ENCODE measurements at regions not wholly inside any gene's neighbourhood (a gene's known extent, or its start where the extent isn't known, plus 50 kb on each side); places are given as distances from the start of the nearest gene placed in this dataset.

DNA sequence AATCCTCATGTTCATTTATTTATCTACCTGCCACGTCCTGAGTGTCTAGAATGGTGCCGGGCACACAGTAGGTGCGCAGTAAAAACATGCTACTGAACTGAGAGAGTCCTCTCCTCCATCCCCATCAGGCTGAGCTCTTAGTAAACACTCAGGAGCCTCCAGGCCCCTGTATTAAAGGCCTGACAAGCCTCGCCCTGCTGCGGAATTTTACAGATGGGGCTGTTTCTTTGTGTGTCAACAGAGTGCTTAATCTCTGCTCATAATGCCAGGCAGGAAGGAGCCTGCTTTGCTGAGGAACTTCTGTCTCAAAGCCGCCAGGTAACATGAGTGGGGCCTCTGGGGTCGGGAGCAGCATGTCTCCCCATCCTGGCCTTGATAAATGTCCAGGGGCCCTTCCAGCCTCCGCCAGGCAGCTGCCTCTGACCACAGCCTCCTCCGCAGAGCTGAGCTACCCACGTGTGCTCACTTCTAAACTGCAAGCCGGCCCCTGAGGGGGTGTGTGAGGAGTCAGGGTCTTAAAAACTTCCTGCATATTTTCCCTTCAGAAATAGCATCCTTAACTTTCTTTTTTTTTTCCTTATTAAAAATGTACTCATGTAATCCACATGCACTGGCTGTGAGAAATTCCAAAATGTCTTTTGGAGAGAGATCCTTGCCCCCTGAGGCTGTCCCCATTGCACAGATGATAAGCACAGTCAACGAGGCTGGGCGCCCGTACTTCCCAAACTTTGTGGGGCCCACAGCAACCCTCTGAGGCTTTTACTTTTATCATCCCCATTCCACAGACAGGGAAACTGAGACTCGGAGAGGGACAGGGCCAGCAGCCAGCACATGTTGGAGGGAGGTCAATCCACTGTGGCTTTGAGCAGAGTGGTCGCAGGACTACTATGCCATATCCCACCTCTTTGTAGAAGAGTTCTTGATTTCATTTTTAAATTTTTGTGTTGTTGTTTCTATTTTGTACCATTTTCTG is 116.0 kb upstream of the NCOR2 start:
- DNase-seq (ENCODE audit: low read depth), result no peak
- H3K4me3 ChIP-seq (ENCODE audit: low read depth, low read length), result no peak overlapping the region
- TF ChIP-seq, protein P1, sequence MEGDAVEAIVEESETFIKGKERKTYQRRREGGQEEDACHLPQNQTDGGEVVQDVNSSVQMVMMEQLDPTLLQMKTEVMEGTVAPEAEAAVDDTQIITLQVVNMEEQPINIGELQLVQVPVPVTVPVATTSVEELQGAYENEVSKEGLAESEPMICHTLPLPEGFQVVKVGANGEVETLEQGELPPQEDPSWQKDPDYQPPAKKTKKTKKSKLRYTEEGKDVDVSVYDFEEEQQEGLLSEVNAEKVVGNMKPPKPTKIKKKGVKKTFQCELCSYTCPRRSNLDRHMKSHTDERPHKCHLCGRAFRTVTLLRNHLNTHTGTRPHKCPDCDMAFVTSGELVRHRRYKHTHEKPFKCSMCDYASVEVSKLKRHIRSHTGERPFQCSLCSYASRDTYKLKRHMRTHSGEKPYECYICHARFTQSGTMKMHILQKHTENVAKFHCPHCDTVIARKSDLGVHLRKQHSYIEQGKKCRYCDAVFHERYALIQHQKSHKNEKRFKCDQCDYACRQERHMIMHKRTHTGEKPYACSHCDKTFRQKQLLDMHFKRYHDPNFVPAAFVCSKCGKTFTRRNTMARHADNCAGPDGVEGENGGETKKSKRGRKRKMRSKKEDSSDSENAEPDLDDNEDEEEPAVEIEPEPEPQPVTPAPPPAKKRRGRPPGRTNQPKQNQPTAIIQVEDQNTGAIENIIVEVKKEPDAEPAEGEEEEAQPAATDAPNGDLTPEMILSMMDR (IDR thresholded peaks at IDR 0.05; ENCODE audit: insufficient read depth, low read depth, low read length, missing control alignments), result no peak

DNA sequence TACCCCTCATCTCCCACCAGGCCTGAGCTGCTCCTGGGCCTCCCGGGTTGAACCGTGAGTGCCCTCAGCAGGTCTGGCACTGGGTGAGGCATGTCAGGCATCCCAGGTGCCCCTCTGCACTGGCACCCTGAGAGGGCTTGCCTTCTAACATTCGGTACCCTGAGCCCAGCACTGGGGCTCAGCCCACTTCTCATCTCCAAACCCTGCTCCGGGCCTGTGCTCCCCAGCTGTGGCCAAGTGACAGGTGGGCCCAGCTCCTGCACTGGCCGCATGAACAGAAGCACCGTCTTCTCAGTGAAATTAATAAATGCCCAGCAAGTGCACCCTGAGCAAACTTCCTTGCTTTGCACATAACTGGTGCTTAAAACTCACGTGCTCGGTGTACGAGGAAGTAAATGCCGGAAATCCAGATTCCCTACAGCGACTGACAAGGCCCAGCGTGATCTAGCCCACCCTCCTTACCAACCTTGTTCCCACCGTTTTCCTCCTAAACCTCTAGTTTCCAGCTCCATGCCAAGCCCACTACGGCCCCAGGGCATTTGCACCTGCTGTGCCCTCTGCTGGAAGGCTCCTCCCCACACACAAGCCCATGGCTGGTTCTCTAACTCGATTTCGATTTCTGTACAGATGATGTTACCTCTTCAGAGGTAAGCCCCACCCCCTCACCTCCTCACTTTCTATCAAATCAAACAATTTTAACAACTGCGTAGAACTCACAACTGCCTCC is 115.2 kb upstream of the NCOR2 start:
- TF ChIP-seq, protein P1 (IDR thresholded peaks at IDR 0.05; ENCODE audit: insufficient read depth, low read depth, low read length, missing control alignments), result no peak
- H3K4me3 ChIP-seq (ENCODE audit: low read depth, low read length), result no peak overlapping the region
- DNase-seq (ENCODE audit: low read depth), result no peak

DNA sequence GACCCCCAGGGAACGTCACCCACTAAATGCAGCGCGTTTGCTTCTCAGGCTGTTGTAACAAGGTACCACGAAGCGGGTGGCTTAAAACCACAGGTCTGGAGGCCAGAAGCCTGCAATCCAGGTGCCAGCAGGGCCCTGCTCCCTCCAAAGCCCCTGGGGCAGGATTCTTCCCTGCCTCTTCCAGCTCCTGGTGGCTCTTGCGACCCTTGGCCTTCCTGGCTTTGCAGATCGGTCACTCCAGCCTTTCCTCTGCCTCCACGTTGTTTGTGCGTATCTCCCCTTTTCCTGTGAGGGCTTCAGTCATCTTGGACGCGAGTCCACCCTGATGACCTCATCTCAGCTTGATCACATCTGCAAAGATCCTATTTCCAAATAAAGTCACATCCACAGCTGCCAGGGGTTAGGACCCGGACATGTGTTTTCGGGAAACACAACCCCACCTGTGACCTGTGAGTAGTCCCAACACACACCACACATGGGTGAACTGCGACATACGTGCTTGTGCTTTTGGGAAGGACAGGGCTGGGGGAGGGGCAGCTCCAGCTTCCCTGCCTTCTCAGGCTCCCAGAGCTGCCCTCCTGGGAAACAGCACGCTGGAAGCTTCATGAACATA is 114.5 kb upstream of the NCOR2 start:
- DNase-seq (ENCODE audit: low read depth), result no peak
- TF ChIP-seq, protein P1 (IDR thresholded peaks at IDR 0.05; ENCODE audit: insufficient read depth, low read depth, low read length, missing control alignments), result no peak
- H3K4me3 ChIP-seq (ENCODE audit: low read depth, low read length), result no peak overlapping the region

DNA sequence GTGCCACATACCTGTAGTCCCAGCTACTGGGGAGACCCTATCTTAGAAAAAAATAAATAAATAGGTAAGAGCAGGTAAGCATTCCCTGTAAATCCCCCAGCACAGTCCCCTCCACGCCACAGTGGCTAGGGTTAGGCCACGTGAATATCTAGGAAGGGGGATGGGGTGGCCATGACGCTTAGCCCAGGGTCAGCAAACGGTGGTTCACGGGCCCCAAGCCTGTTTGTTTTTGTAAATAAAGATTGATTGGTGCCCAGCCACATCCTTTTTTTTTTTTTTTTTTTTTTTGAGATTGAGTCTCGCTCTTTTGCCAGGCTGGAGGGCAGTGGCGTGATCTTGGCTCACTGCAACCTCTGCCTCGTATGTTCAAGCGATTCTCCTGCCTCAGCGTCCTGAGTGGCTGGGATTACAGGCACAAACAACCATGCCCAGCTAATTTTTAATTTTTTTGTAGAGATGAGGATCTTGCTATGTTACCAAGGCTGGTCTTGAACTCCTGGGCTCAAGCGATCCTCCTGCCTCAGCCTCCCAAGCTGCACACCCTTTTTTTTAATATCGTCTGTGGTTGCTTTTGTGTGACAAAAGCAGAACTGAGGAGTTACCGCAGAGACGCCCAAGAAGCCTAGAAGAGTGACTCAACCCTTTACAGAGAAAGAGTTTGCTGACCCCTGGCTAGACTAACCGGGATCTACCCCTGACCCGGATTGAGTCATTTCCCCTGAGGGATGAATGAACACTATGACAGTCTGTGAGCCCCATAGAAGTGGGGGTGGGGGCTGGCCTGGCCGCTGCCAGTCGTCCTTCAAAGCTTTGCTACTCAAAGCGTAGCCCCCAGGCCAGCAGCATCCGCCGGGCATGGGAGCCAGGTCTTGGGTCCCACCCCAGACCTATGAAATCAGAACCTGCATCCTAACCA is 113.7 kb upstream of the NCOR2 start:
- TF ChIP-seq, protein P1 (IDR thresholded peaks at IDR 0.05; ENCODE audit: insufficient read depth, low read depth, low read length, missing control alignments), result peak; percentile 32
- peak; percentile 83 for DNase-seq (ENCODE audit: low read depth)
- H3K4me3 ChIP-seq (ENCODE audit: low read depth, low read length), result no peak overlapping the region

DNA sequence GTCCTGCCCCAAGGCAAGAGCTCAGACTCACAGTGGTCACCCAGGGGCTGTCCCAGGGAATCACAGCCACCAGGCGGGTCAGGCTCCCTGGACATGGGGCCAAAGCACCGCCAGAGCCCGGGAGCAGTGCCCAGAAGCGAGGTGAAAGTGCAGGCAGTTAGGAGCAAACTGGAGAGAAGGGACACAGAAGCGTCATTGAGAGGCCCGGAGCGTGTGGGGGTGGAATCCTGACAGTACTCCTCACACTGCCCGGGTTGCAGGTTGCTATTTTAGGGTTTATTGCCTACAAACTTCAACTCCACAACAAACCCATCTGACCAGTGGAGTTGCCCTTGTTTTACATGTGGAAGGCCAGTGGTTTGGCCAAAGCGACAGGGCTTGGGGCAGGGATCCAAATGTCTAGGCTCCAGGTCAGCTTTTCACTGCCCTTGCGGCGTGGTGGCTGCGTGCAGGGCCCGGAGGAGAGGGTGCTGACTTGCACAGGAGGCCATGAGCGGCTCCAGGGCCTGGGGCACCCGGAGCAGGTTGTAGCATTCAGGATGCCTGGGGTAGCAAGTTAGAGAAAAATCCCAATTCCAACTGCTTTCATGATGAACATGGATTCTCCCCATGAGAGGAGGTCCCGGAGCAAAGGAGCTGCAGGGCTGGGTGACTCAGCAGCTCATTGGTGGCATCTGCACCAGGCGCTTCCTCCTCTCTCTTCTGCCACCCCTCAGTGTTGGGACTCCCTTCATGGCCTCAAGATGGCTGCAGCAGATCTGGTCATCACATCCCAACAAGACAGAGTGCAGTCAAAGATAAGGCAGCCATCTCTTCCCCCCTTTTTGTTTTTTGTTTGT is 112.3 kb upstream of the NCOR2 start:
- DNase-seq (ENCODE audit: low read depth), result no peak
- TF ChIP-seq, protein P1 (IDR thresholded peaks at IDR 0.05; ENCODE audit: insufficient read depth, low read depth, low read length, missing control alignments), result no peak
- H3K4me3 ChIP-seq (ENCODE audit: low read depth, low read length), result no peak overlapping the region
